GM12864 (cell line): ENCODE measurements at regions not wholly inside any gene's neighbourhood (a gene's known extent, or its start where the extent isn't known, plus 50 kb on each side); places are given as distances from the start of the nearest gene placed in this dataset.
"Not testable (repeated sequence)": the region's sequence is repeated elsewhere in the genome, so short reads cannot be mapped to it uniquely, and the experiment has no call there.

ENCODE experiments used
- DNase-seq: peaks from one replicate; pipeline ENCODE4 v3.0.0-alpha.2; 2011; ENCODE audit warnings: low read depth
- H3K4me3 ChIP-seq: 2 replicates; pipeline ENCODE4 v1.5.1; 2011; ENCODE audit warnings: mild to moderate bottlenecking, low read depth, low read length, control low read depth
- TF ChIP-seq, protein P1 (sequence below): IDR thresholded peaks from 2 replicates; pipeline ENCODE4 v1.5.1; 2011; ENCODE audit warnings: low read depth, mild to moderate bottlenecking, moderate library complexity, low read length, control low read depth, inconsistent platforms; ENCODE audit errors: missing control alignments

DNA sequence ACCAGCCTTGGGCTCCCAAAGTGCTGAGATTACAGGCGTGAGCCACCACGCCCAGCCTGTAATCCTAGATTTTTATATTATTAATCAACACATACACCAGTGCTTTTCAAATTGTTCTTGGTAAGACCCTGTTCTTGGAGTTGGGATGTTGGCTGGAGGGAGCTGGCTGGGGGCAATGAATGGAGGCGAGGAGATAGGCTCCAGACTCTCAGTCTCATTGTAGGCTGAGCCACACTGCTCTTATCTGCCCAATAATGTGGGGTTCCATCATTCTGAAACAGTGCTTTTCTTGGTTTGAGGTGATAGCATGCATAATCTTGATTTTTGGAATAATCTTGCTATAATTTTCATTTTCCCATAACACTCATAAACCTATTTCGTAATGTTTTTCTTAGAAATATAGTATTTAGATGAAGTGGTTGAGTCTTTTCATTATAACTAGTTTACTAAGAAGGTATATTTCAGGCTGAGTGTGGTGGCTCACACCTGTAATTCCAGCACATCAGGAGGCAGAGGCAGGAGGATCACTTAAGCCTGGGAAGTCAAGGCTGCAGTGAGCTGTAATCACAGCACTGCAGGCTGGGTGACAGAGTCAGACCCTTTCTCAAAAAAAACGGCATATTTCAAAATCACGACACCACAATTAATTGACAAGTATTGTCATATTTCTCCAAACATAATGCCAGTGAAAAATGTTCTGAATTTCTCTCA lies 65.1 kb upstream of the LYZL2 start:
- DNase-seq = no peak
- TF ChIP-seq, protein P1, sequence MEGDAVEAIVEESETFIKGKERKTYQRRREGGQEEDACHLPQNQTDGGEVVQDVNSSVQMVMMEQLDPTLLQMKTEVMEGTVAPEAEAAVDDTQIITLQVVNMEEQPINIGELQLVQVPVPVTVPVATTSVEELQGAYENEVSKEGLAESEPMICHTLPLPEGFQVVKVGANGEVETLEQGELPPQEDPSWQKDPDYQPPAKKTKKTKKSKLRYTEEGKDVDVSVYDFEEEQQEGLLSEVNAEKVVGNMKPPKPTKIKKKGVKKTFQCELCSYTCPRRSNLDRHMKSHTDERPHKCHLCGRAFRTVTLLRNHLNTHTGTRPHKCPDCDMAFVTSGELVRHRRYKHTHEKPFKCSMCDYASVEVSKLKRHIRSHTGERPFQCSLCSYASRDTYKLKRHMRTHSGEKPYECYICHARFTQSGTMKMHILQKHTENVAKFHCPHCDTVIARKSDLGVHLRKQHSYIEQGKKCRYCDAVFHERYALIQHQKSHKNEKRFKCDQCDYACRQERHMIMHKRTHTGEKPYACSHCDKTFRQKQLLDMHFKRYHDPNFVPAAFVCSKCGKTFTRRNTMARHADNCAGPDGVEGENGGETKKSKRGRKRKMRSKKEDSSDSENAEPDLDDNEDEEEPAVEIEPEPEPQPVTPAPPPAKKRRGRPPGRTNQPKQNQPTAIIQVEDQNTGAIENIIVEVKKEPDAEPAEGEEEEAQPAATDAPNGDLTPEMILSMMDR = no peak
- no peak overlapping the region for H3K4me3 ChIP-seq

DNA sequence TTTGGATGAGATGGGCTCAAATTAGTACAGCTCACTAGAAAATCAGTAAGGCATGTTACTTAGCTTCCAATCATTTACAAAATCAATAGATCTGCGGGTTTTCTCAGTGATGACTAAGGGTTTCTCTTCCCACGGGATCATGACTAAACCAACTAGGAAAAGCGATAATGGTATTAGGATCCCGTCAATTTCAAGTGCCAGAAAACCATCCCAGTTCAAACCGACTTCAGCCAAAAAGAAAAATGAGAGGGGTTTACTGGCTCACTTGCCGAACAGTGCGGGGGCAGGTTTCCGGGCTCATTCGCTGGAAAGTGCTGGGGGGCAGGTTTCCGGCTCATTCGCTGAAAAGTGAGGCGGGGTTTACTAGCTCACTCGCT lies 62.1 kb upstream of the LYZL2 start:
- TF ChIP-seq, protein P1 = no peak
- no peak overlapping the region for H3K4me3 ChIP-seq
- no peak for DNase-seq

DNA sequence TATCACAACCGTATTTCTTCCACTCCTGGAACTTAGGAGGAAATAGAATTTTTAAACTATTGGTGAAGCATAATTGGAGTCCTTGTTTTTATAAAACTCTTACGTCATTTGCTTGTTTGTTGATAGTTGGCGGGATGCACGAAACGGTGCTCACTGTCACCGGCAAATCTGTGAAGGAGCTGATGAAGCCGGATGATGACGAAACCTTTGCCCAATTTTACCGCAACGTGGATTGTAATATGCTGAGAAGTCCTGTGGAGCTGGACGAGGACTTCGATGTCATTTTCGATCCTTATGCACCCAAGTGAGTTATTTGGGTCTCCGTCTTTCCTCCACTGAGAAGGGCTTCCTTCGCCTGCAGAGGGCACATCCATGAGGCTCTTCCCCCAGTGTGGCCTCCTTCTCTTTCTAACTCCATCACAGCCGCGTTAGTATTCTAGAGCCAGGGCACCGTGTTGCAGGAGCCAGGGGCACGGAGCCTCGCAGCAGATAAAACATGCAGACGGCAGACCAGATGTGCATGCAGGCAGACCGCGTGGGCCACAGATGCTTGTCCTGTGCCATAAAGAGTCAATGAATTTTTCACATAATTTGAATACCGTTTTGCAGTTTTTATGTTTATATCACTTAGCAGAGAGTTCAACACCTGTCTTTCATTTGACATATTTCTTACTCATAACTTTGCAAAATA lies 61.5 kb upstream of the LYZL2 start:
- DNase-seq, H3K4me3 ChIP-seq: not testable (repeated sequence)

DNA sequence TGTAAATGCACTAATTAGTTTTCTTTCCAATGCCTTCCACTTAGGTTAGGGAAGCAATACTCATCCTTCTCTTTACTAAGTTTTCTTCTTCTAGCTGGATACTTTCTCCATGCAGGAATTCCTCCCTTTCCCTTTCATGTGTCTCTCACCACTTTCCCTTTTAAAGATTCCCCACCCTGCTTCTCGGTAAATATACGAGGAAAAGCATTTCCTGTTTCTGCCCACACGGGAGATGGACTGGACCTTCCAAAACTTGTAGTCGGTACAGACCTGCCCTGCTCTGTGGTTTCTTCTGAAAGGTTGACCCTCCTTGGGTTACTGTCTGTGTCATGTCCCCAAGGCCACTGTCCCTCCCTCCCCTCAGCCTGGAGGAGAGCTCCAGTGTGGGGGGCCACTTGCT lies 58.9 kb upstream of the LYZL2 start:
- no peak overlapping the region for H3K4me3 ChIP-seq
- TF ChIP-seq, protein P1 = no peak
- no peak for DNase-seq

DNA sequence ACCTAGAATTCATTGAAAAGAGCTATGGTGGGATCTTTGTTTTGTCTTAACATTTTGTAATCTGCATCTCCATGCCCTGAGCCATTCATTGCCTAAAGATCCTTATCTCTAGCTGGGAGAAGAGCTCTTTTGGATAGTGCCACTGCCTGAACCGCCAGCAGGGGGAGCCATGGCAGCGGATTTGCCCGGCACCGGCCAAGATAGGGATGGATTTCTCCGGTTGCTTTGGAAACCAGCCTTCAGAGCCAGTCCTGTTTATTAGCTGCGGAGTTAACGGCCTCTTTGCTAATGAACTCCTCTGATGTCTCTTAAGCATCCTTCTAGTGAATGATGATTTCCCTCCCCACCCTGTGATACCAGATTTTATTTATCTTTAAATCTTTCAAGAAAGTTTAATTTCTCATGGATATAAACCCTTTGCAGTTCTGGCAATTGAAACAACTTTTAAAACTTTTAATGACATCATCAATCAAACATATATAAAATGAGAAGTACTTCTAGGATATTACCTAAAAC lies 58.2 kb upstream of the LYZL2 start:
- H3K4me3 ChIP-seq = no peak overlapping the region
- TF ChIP-seq, protein P1 = peak; percentile 90
- DNase-seq = no peak

DNA sequence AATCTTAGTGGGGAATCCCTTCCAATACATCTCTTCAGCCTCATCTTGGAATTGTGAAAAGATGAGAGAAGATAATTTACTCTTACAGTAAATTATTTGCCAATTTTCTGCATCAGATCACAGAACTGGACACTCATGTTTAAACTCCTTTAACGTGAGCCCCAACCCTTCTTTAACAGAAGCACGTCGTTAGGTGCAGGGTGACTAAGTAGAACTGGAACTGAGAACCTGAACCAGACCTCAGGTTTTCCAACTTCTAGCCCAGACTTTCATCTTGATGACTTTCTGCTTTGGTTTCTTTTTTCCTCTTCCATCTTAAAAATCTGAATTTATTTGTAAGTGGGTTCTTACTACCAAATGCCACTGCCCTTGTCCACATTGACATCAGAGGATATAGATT lies 57.2 kb upstream of the LYZL2 start:
- TF ChIP-seq, protein P1 = no peak
- no peak overlapping the region for H3K4me3 ChIP-seq
- DNase-seq = no peak

DNA sequence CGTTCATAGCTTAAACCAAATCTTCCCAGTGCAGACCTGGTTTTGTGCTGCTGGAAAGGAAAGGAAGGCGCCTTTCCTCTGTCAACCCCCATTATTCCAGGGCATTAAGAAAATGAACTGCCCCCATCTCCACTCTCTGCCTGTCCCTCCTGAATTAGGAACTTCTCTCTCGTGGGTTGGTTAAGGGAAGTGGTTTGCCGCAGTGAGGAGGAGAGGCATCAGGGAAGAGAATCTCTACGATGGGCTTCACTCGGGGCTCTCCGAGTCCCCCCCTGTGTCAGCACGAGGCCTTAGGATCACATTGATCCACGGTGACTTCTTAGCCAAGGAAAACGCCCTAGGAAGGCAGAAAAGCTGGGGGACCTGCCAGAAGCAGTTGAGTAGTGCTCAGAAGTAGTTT lies 53.9 kb upstream of the LYZL2 start:
- no peak for DNase-seq
- TF ChIP-seq, protein P1 = no peak
- H3K4me3 ChIP-seq = no peak overlapping the region

DNA sequence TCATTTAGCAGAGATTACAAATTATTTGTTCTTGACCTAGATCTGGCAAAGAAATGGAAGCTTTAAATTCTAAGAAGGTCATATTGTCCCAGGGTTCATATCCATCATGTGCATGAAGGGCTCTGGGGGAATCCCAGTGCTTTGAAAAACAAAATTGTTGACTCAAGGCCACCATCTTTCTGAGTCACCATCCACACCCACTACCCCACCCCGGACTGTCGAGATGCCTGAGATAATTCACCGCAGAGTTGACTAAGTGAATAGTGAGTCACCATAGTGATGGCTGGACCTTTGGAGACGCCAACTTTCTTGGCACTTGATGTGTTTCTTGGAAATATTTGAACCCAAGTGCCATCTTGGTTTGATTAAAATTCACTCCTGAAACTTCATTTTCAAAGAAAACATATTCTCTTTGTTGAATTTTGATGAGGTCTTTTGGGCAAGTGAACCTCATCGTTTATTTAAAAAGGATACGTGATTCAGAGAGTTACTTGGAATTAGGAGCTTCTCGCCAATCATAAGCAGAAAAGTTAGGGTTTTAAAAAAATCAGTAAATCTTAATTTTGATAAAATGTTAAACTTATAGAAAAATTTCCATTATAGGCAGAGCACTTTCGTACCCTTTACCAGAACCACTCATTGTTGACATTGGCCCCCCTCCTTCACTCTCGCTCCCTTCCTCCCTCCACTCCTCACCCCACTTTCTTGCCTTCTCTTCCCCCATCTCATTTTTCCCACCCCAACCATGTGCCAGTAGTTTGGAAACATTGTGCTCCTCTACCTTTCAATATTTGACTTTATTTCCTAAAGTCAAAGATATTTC lies 53.0 kb upstream of the LYZL2 start:
- not testable (repeated sequence) for H3K4me3 ChIP-seq, DNase-seq
